Middle frontal gyrus (tissue), 1 donor: ENCODE measurements at regions not wholly inside any gene's neighbourhood (a gene's known extent, or its start where the extent isn't known, plus 50 kb on each side); places are given as distances from the start of the nearest gene placed in this dataset.
"Not testable (repeated sequence)": the region's sequence is repeated elsewhere in the genome, so short reads cannot be mapped to it uniquely, and the experiment has no call there.

Experiments
- DNase-seq: peaks from one replicate; pipeline ENCODE4 v3.0.0-alpha.2; 2015; ENCODE audit warnings: low spot score; ENCODE audit errors: extremely low spot score

- DNase-seq: no peak
These were observed 88.3 kb upstream of the MYLIP start for GRCh38 chr6:16040628-16040974.

- not testable (repeated sequence) for DNase-seq
These were observed 88.8 kb upstream of the MYLIP start for GRCh38 chr6:16039892-16040627.

- DNase-seq: no peak
These were observed 89.9 kb upstream of the MYLIP start for GRCh38 chr6:16038938-16039337.

GRCh38 chr6:16035488-16036080, 93.3 kb upstream of the MYLIP start:
- no peak for DNase-seq

- DNase-seq: no peak
These were observed 95.7 kb upstream of the MYLIP start for GRCh38 chr6:16033214-16033613.

GRCh38 chr6:16031278-16031981, 97.5 kb upstream of the MYLIP start:
- no peak for DNase-seq

- no peak for DNase-seq
These were observed 99.9 kb upstream of the MYLIP start for GRCh38 chr6:16028966-16029365.

- no peak for DNase-seq
These were observed 108.6 kb upstream of the MYLIP start for GRCh38 chr6:16020259-16020658.

- no peak for DNase-seq
These were observed 109.4 kb upstream of the MYLIP start for GRCh38 chr6:16019462-16019861.

GRCh38 chr6:16018626-16019025, 110.3 kb upstream of the MYLIP start:
- DNase-seq: no peak

- DNase-seq: not testable (repeated sequence)
These were observed 114.6 kb upstream of the MYLIP start for GRCh38 chr6:16014325-16014724.

- DNase-seq: no peak
These were observed 121.7 kb upstream of the MYLIP start for GRCh38 chr6:16007146-16007545.

GRCh38 chr6:16006681-16007080, 122.2 kb upstream of the MYLIP start:
- no peak for DNase-seq

GRCh38 chr6:16004934-16005679, 123.8 kb upstream of the MYLIP start:
- DNase-seq: no peak

- no peak for DNase-seq
These were observed 125.7 kb upstream of the MYLIP start for GRCh38 chr6:16003197-16003491.

GRCh38 chr6:16002332-16003196, 126.3 kb upstream of the MYLIP start:
- no peak for DNase-seq

- no peak for DNase-seq
These were observed 127.7 kb upstream of the MYLIP start for GRCh38 chr6:16001158-16001557.

GRCh38 chr6:15999201-15999600, 129.7 kb upstream of the MYLIP start:
- no peak for DNase-seq

GRCh38 chr6:15997586-15998388, 131.1 kb upstream of the MYLIP start:
- no peak for DNase-seq

GRCh38 chr6:15996030-15996429, 132.9 kb upstream of the MYLIP start:
- no peak for DNase-seq
